ENCODE measurements at regions not wholly inside any gene's neighbourhood (a gene's known extent, or its start where the extent isn't known, plus 50 kb on each side); places are given as distances from the start of the nearest gene placed in this dataset.
A peak's percentile ranks its signal among the peaks of the same experiment; 100 is the strongest.

DNA sequence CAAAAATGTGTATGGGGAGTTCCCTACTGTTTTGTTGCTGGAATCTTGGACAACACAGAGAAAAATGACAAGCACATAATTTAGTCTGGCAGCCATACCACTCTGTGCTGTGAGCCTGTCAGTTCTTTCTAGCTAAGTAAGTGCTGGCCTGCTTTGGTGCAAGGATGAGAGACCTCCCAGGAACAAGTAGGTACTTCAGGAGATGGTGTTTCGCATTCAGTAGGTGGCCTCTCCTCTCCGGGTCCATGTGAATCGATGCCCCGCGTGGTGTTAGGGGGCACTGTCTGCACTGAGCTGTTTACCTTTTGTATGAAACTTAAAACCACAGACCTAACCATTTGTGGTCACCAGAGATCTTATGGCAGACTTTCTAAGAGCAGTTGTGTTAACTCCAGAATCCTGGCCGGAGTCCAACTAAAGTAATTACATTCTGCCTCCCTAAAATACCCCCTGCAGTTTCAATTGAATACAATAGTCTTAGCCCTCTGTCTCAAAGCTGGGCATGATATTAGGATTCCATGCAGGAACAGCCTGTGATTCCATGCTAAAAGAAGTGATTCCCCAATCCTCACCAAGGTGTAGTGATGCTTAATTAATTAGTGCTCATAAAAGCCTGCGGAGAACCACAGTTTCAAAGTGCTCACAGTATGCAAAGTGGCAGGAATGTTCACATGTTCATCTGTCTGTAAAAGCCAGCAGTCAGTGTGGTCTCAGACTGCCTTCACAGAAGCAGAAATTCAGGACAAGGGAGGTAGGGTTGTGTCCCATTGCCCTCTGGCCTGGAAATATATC lies 64.2 kb downstream of the LLPH start:
- Histone ChIP-seq H3K4me2 (ENCODE audit: low read length, poor library complexity, severe bottlenecking) (peak overlapping the region; percentile 6), H3K23ac (ENCODE audit: low read length in 2 of 2) (no peak overlapping the region), H2BK120ac (ENCODE audit: low read depth, low read length) (no peak overlapping the region), H2AK5ac (ENCODE audit: low read length, severe bottlenecking) (no peak overlapping the region), H3K4ac (ENCODE audit: low read depth in 1 of 2, low read length in 2 of 2) (peak overlapping the region in 1 of 2 experiments; percentile 17), H3K4me1 (ENCODE audit: control insufficient read depth, insufficient read depth, low read depth, low read length) (peaks cover 9% of the 10 kb centered on the region), H3K9ac (ENCODE audit: low read length) (no peak overlapping the region), H4K91ac (ENCODE audit: low read length) (no peak overlapping the region), H3K9me3 (ENCODE audit: control insufficient read depth, low read length) (no peaks in the 10 kb centered on the region), H2BK15ac (ENCODE audit: low read depth, poor library complexity, severe bottlenecking) (no peak overlapping the region), H3K4me3 (ENCODE audit: insufficient read depth in 1 of 2, low read depth in 1 of 2, low read length in 2 of 2) (no peak overlapping the region), H2BK5ac (ENCODE audit: low read depth, low read length, poor library complexity, severe bottlenecking) (no peak overlapping the region), H3K27ac (ENCODE audit: low read length, poor library complexity, severe bottlenecking) (peak overlapping the region; percentile 41), H3K79me1 (replicated peaks; ENCODE audit: low read length, poor library complexity, severe bottlenecking) (no peaks in the 10 kb centered on the region), H4K8ac (ENCODE audit: low read length) (peak overlapping the region; percentile 85), H3K18ac (ENCODE audit: low read depth in 1 of 2, low read length in 2 of 2) (peak overlapping the region; percentile 28 to 54), H2AFZ (ENCODE audit: low read depth, low read length) (no peak overlapping the region), H3K36me3 (ENCODE audit: control insufficient read depth in 1 of 2, insufficient read depth in 2 of 2, low read depth in 1 of 2, low read length in 2 of 2) (no peaks in the 10 kb centered on the region), H3K27me3 (ENCODE audit: control insufficient read depth in 1 of 2, insufficient read depth in 1 of 2, low read length in 2 of 2) (no peaks in the 10 kb centered on the region), H3K14ac (ENCODE audit: low read length in 2 of 2) (no peak overlapping the region), H2BK12ac (ENCODE audit: low read length in 2 of 2) (peak overlapping the region; percentile 68 to 84)
- peak; percentile 69 for DNase-seq
- WGBS = 51% methylated on average over 7 of the region's 7 CpGs

DNA sequence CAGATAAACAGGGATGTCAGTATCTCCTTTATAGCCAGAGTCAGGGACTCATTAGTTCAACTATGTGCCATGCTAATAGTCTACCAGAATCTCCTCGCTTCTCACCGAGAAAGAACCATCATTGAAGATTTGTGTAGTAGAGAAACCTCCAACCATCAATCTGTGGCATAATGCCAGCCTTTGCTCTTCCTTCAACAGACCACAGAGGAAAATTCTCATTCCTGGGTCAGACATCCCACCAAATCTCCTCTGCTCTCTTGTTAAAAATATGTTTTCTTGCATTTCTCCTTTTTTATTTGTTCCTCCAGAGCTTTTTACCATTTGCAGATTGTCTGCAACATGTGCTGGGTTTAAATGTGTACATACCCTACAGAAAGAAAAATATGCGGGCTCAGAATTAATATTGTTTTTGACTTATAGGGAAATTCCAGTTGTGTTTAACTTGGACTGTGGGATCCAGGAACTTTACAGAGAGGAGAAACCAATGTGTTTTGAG lies 64.9 kb downstream of the LLPH start:
- Histone ChIP-seq H2AK5ac (ENCODE audit: low read length, severe bottlenecking) (no peak overlapping the region), H3K27ac (ENCODE audit: low read length, poor library complexity, severe bottlenecking) (peak overlapping the region; percentile 41), H3K36me3 (ENCODE audit: control insufficient read depth in 1 of 2, insufficient read depth in 2 of 2, low read depth in 1 of 2, low read length in 2 of 2) (no peaks in the 10 kb centered on the region), H3K9me3 (ENCODE audit: control insufficient read depth, low read length) (no peaks in the 10 kb centered on the region), H3K18ac (ENCODE audit: low read depth in 1 of 2, low read length in 2 of 2) (peak overlapping the region in 1 of 2 experiments; percentile 9), H4K8ac (ENCODE audit: low read length) (no peak overlapping the region), H3K4me1 (ENCODE audit: control insufficient read depth, insufficient read depth, low read depth, low read length) (peaks cover 9% of the 10 kb centered on the region), H3K4ac (ENCODE audit: low read depth in 1 of 2, low read length in 2 of 2) (peak overlapping the region in 1 of 2 experiments; percentile 16), H4K91ac (ENCODE audit: low read length) (no peak overlapping the region), H3K4me2 (ENCODE audit: low read length, poor library complexity, severe bottlenecking) (no peak overlapping the region), H2BK5ac (ENCODE audit: low read depth, low read length, poor library complexity, severe bottlenecking) (no peak overlapping the region), H3K4me3 (ENCODE audit: insufficient read depth in 1 of 2, low read depth in 1 of 2, low read length in 2 of 2) (no peak overlapping the region), H3K79me1 (replicated peaks; ENCODE audit: low read length, poor library complexity, severe bottlenecking) (no peaks in the 10 kb centered on the region), H2AFZ (ENCODE audit: low read depth, low read length) (no peak overlapping the region), H3K9ac (ENCODE audit: low read length) (no peak overlapping the region), H2BK15ac (ENCODE audit: low read depth, poor library complexity, severe bottlenecking) (no peak overlapping the region), H2BK12ac (ENCODE audit: low read length in 2 of 2) (no peak overlapping the region), H3K14ac (ENCODE audit: low read length in 2 of 2) (no peak overlapping the region), H3K23ac (ENCODE audit: low read length in 2 of 2) (no peak overlapping the region), H3K27me3 (ENCODE audit: control insufficient read depth in 1 of 2, insufficient read depth in 1 of 2, low read length in 2 of 2) (no peaks in the 10 kb centered on the region), H2BK120ac (ENCODE audit: low read depth, low read length) (no peak overlapping the region)
- 94% methylated on average over 3 of the region's 3 CpGs for WGBS
- peak; percentile 20 for DNase-seq

DNA sequence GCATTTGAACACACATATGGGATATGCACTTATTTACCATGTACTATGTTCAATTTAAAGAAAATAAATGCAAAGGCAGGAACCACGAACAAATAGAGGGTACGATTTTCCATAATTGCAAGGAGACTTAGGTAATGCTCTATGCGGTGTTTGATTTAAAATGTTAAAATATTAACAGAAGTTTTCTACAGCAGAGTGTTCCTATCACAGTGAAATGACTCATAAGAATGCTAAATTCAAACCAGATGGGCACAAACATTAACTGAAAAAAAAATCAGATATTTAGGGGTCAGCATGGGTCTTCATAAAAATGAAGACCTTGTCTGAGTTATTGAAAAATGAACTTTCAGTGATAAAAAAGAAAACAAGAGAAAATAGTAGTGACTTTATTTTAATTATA lies 65.4 kb downstream of the LLPH start:
- no peak overlapping the region for H2BK15ac ChIP-seq (ENCODE audit: low read depth, poor library complexity, severe bottlenecking)
- no peak overlapping the region for H4K8ac ChIP-seq (ENCODE audit: low read length)
- WGBS = 94% methylated on average over 2 of the region's 3 CpGs
- no peak overlapping the region for H3K4ac ChIP-seq (ENCODE audit: low read depth in 1 of 2, low read length in 2 of 2)
- H2BK120ac ChIP-seq (ENCODE audit: low read depth, low read length) = no peak overlapping the region
- no peak overlapping the region for H3K23ac ChIP-seq (ENCODE audit: low read length in 2 of 2)
- H3K9ac ChIP-seq (ENCODE audit: low read length) = peak overlapping the region; percentile 29
- no peaks in the 10 kb centered on the region for H3K36me3 ChIP-seq (ENCODE audit: control insufficient read depth in 1 of 2, insufficient read depth in 2 of 2, low read depth in 1 of 2, low read length in 2 of 2)
- H3K9me3 ChIP-seq (ENCODE audit: control insufficient read depth, low read length) = no peaks in the 10 kb centered on the region
- no peak overlapping the region for H2AK5ac ChIP-seq (ENCODE audit: low read length, severe bottlenecking)
- no peak overlapping the region for H2BK12ac ChIP-seq (ENCODE audit: low read length in 2 of 2)
- DNase-seq = no peak
- no peak overlapping the region for H3K4me2 ChIP-seq (ENCODE audit: low read length, poor library complexity, severe bottlenecking)
- no peak overlapping the region for H3K4me3 ChIP-seq (ENCODE audit: insufficient read depth in 1 of 2, low read depth in 1 of 2, low read length in 2 of 2)
- no peak overlapping the region for H2BK5ac ChIP-seq (ENCODE audit: low read depth, low read length, poor library complexity, severe bottlenecking)
- H3K14ac ChIP-seq (ENCODE audit: low read length in 2 of 2) = no peak overlapping the region
- H3K79me1 ChIP-seq (replicated peaks; ENCODE audit: low read length, poor library complexity, severe bottlenecking) = no peaks in the 10 kb centered on the region
- no peak overlapping the region for H3K27ac ChIP-seq (ENCODE audit: low read length, poor library complexity, severe bottlenecking)
- no peak overlapping the region for H4K91ac ChIP-seq (ENCODE audit: low read length)
- no peak overlapping the region for H2AFZ ChIP-seq (ENCODE audit: low read depth, low read length)
- H3K18ac ChIP-seq (ENCODE audit: low read depth in 1 of 2, low read length in 2 of 2) = no peak overlapping the region
- H3K27me3 ChIP-seq (ENCODE audit: control insufficient read depth in 1 of 2, insufficient read depth in 1 of 2, low read length in 2 of 2) = no peaks in the 10 kb centered on the region
- H3K4me1 ChIP-seq (ENCODE audit: control insufficient read depth, insufficient read depth, low read depth, low read length) = peaks cover 9% of the 10 kb centered on the region

DNA sequence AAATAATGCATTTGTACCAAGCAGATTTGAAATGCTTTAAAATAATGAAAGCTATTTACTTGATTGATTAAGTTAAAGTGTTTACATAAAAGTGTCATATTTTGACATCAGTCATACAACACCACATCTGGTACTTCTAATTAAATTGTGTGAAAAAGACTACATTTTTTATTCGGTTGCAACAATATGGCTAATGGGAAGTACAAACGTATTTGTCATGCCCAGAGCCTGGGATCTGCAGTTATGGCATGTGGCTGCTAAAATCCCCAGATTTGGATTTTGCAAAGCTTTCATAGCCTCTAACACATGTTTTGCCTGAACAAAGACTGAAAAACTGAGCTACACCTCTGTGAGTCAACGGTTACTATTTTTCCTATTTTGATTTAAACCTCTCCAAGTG lies 66.6 kb downstream of the LLPH start:
- H2AK5ac ChIP-seq (ENCODE audit: low read length, severe bottlenecking) = no peak overlapping the region
- H3K18ac ChIP-seq (ENCODE audit: low read depth in 1 of 2, low read length in 2 of 2) = no peak overlapping the region
- no peak overlapping the region for H3K23ac ChIP-seq (ENCODE audit: low read length in 2 of 2)
- no peaks in the 10 kb centered on the region for H3K36me3 ChIP-seq (ENCODE audit: control insufficient read depth in 1 of 2, insufficient read depth in 2 of 2, low read depth in 1 of 2, low read length in 2 of 2)
- no peaks in the 10 kb centered on the region for H3K79me1 ChIP-seq (replicated peaks; ENCODE audit: low read length, poor library complexity, severe bottlenecking)
- no peak overlapping the region for H2BK12ac ChIP-seq (ENCODE audit: low read length in 2 of 2)
- no peak overlapping the region for H3K14ac ChIP-seq (ENCODE audit: low read length in 2 of 2)
- no peak overlapping the region for H4K91ac ChIP-seq (ENCODE audit: low read length)
- no peaks in the 10 kb centered on the region for H3K27me3 ChIP-seq (ENCODE audit: control insufficient read depth in 1 of 2, insufficient read depth in 1 of 2, low read length in 2 of 2)
- no peak overlapping the region for H3K4ac ChIP-seq (ENCODE audit: low read depth in 1 of 2, low read length in 2 of 2)
- no peak overlapping the region for H2BK15ac ChIP-seq (ENCODE audit: low read depth, poor library complexity, severe bottlenecking)
- no peak overlapping the region for H3K4me3 ChIP-seq (ENCODE audit: insufficient read depth in 1 of 2, low read depth in 1 of 2, low read length in 2 of 2)
- no peak overlapping the region for H2BK120ac ChIP-seq (ENCODE audit: low read depth, low read length)
- 85% methylated on average over 3 of the region's 3 CpGs for WGBS
- DNase-seq = no peak
- no peak overlapping the region for H2AFZ ChIP-seq (ENCODE audit: low read depth, low read length)
- H4K8ac ChIP-seq (ENCODE audit: low read length) = no peak overlapping the region
- no peak overlapping the region for H3K9ac ChIP-seq (ENCODE audit: low read length)
- H3K27ac ChIP-seq (ENCODE audit: low read length, poor library complexity, severe bottlenecking) = no peak overlapping the region
- no peaks in the 10 kb centered on the region for H3K9me3 ChIP-seq (ENCODE audit: control insufficient read depth, low read length)
- H3K4me1 ChIP-seq (ENCODE audit: control insufficient read depth, insufficient read depth, low read depth, low read length) = peaks cover 9% of the 10 kb centered on the region
- no peak overlapping the region for H2BK5ac ChIP-seq (ENCODE audit: low read depth, low read length, poor library complexity, severe bottlenecking)
- H3K4me2 ChIP-seq (ENCODE audit: low read length, poor library complexity, severe bottlenecking) = no peak overlapping the region
